Smooth muscle cell of the brain vasculature (primary cell): ENCODE measurements at regions not wholly inside any gene's neighbourhood (a gene's known extent, or its start where the extent isn't known, plus 50 kb on each side); places are given as distances from the start of the nearest gene placed in this dataset.
"Not testable (repeated sequence)": the region's sequence is repeated elsewhere in the genome, so short reads cannot be mapped to it uniquely, and the experiment has no call there.

Experiments
- DNase-seq: peaks from one replicate; pipeline ENCODE4 v3.0.0-alpha.2; 2012; ENCODE audit warnings: low read depth, low spot score

DNA sequence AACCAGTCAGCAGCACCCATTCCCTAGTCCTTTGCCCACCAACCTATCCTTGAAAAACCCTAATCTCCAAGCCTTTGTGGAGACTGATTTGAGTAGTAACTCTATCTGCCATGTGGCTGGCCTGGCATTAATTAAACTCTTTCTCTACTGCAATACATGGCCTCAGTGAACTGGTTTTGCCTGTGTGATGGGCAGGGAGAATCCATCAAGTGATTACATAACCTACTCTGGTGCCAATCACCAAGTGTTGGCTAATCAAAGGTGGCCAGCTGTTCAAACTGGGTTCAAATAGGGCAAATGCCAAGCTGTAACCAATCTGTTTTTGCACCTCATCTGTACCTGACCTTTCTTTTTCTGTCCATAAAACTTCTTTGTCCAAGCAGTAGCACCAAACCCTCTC, 139.8 kb upstream of the XPO1 start:
- no peak for DNase-seq

DNA sequence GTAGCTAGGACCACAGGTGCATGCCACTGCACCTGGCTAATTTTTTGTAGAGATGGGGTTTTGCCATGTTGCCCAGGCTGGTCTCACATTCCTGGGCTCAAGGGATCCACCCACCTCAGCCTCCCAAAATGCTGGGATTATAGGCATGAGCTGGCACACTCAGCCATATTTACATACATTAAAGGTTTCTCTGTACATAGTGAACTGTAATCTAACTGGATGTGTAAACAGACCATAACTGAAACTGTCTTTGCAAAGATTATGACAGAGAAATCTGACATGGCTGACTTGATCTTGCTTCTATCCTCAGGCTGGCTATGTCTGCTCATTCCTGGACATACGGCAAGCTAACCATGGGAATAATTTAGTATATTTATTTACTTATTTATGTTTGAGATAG, 139.2 kb upstream of the XPO1 start:
- DNase-seq, result no peak

DNA sequence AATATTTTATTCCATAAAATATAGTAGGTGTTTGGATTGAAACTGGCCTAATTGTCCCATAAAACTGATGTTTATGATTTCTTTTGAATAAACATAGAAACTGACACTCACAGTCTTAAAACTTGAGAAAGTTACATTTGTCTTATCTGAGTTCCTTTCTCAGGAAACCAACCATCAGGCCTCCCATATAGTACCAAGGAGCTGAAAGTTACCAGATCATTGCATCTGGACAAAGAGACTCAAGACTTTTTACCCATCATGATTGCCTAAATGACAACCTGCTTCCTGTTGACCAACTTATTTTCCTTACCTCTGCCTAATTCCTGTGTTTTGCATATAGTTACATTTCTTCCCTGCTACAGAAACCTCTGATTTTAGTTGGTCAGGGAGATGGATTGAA, 137.0 kb upstream of the XPO1 start:
- no peak for DNase-seq

DNA sequence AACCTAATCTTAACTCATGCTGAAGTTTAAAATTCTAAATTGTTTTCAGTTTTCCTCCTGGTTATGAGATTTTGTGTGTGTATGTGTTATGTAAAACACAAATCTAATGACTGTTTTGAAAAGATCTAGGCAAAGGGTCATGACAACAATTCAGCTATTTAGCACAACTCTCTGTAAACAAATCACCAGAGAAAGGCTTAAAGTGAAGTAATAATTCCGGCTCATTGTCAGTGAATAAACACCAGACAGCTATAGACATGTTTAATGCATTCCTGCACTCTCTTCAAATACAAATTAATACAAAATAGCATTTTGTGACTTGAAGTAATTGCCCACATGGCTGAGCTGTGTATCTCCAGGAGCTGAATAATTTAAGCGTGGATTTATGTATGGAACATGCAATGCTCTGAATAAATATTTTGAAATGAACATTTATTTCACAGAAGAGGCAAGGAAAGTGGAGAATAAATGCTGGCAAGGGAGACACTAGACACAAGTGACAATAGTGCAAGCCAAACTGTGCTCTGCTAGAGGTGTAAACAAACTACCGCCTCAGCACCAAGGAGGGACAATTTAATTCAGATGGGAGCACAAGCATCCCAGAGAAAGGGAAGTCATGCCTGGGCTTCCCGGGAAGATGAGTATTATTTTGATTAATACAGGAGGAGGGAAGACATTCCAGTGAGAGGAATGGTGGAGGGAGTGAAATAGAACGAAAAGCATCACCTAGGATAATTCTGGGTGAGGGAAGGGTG, 133.6 kb upstream of the XPO1 start:
- DNase-seq, result no peak

DNA sequence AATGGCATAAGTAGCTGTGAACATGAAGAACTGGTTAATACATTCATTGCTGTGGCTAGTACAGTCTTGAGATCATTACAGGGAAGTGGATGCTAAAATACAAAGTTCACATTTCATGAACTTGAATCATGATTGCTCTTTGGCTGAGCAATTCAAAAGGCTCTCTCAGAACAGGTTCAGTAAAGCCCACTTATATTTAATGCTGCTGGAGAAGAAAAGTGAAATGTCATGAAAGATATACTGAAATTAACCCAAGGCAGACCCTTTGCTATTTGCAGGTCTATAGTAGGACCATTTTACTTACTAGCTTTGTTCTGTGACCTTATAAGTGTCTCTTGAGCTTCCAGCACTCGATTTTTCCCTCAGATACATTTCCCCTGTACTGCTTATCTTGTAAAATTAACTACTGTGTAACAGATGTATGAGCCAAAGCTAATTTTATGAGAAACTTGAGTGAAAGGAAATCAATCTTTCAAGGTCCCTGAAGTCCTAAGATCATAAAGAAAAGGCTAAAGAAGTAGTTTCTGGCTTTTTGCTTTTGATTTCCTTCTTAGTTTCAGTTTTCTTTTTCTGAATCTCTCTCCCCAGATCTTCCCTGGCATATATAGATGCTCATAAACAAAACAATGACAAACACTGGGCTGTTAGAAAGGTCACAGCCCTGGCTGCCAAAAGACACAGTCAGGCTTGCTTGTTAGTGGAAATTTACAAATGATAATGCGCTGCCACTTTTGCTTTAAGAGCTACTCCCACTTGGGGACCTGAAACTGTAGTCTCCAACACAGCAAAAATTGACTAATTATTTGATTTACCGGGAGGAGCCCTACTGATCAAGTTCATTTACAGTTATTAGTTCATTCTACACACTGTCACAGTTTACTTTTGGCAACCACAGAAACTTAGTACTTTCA, 132.7 kb upstream of the XPO1 start:
- no peak for DNase-seq

DNA sequence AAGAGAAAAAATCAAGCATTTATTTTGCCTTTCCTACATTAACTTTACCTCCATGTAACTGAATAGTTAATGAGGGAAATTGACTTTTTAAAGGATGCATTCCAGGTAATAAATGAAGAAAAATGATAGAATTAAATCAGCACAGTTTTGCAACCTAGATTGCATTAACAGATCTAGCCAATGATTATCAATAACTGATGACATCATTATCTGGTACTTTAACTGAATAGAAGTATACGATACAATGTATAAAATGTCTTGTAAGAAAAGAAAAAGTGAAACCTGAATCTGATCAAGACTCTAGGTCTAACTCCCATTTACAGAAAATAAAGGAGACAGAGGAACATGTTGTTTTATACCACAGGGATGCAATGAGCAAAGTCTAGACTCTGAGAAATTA, 126.0 kb upstream of the XPO1 start:
- no peak for DNase-seq

DNA sequence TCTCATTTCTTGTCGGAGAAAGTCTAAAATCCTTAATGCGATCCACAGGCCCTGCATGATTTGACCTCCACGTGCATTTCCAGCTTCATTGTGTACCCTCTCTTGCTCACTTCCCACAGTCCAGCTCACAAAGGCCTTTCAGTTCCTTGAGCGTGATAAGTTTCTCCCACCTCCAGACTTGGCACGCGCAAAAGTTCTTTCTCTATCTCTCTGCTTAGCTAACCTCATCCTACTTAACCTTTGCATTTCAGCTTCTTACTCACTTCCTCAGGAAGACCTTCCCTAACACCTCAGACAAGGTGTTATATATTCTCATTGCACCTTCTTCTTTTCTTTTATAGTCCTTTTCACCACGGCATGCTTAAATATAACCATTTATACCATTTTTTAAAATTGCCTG, 124.8 kb upstream of the XPO1 start:
- no peak for DNase-seq

DNA sequence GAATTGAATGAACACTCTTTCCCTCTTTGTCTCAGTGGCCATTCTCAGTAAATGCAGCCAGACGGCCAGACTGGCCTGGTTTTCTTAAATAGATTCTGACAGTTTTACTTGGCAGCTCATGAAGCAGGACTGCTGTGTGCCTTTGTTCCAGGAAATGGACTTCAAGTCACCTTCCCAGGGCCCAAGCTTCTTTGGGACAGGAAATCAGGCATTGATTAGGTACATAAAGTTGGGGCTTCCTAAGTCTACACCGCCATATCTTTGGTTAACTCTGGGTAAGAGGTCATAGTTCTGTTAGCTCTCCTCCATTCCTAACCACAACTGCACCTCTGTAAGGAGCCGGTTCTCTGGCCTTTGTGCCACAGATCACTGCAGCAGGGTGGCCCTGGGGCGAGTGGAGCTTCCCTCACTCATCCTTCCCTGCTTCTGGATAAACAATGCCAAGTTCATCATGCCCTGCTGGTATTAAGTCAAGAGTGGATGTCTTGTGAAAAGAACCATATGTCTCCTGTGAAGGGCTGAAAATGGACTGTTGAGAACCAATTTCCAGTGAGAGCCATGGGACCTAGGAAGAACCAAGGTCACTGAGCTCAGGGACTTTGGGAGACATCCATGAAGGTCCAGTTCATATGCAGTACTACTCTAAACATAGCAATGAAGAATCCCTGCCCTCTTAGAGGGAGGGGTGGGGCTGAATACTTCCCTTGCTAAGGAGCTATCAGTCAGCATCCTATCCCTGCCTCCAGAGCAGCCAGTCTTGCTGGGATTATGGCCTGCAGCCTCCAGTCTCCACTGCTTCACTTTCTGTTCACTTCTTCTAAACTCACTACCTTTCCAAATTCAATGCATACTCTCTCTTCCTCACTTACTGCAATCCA, 122.6 kb upstream of the XPO1 start:
- no peak for DNase-seq

DNA sequence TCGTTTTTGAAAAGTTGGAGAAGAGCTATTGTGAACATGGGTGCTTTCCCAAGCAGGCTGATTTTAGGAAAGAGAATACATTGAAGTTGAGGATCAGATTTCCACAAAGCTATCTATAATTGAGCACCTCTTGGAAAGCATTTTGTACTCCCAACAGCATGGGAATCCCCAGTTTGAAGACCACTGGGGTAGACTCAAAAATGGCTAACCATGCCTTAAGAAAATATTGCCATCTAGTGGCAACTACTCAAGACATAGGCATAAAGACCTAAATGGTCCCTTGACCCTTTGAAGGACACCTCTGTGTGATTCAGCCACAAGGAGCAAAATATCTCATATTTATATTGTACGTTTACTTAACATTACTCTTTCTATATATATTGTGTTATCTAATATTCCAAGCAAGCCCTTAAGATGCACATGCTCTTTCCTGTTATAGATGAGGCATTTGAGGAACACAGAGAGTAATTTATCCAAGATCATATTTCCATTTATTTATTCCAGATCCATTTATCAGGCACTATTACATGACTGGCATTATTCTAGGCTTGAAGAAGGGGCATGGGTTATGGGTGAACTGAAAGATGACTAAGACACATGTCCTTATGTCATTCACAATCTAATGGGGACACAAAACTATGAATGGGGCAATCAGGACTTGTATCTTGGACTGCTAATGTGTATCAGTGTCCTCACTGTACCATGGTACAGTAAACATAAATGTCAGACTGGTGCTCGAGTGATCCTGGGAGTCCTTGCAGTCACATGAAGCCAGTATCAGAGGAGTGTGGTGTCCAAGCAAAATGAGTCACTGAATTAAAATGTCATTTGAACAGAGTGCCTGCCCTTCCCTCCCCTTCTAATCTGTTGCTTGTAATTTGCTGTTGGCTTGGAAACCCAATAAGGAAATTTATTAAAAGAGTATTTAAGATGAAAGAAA, 121.0 kb upstream of the XPO1 start:
- DNase-seq, result no peak

DNA sequence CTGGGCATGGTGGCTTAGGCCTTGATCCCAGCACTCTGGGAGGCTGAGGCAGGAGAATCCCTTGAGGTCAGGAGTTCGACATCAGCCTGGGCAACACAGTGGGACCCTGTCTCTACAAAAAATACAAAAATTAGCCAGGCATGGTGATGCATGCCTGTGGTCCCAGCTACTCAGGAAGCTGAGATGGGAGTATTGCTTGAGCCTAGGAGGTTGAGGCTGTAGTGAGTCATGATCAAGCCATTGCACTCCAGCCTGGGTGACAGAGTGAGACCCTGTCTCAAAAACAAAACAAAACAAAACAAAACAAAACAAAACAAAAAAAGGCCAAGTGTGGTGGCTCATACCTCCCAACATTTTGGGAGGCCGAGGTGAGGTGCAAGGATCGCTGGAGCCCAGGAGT, 111.8 kb upstream of the XPO1 start:
- DNase-seq, result not testable (repeated sequence)

DNA sequence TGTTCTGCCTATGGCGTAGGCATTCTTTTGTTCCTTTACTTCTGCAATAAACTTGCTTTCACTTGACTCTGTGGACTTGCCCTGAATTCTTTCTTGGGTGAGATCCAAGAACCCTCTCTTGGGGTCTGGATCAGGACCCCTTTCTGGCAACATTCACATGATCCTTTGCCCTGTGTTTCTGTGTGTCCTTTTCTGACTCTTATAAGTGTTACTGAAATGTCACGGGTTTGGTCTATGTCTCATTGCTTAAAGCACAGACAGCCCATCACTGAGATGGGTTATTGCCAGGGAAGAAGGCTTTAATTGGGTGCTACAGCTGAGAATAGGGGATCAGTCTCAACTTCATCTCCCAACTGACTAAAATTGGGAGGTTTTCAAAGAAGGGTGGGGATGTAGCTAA, 110.9 kb upstream of the XPO1 start:
- DNase-seq, result no peak

DNA sequence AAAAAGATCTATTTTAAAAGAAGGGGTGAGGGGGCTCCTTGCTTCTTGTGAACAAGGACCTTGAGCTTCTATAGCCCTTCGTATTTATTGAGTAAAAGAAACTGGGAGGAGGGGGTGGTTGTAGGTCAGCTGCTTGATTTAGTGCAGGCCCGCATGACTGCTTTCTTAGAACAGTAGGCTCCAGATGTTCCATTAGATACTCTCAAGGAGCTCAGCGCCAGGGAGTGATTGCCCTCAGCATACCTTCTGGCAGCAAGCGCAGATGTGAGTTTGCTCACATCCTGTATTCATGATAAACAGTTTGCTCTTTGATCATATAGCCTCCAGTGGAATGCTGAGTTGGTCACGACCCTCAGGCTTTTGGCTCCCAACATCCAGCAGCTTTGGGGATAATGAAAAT, 108.9 kb upstream of the XPO1 start:
- DNase-seq, result no peak

DNA sequence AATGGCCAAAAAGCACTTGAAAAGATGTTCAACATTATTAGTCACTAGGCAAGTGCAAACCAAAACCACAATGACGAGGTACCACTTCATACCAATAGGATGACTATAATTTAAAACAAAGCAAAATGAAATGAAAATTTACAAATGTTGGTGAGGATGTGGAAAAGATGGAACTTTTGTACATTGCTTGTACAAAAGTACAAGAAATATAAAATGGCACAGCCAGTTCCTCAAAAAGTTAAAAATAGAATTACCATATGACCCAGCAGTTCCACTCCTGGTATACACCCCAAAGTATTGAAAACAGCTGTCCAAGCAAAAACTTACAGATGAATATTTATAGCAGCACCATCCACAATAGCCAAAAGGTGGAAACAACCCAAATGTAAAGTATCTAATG, 107.8 kb upstream of the XPO1 start:
- DNase-seq, result peak; percentile 6

DNA sequence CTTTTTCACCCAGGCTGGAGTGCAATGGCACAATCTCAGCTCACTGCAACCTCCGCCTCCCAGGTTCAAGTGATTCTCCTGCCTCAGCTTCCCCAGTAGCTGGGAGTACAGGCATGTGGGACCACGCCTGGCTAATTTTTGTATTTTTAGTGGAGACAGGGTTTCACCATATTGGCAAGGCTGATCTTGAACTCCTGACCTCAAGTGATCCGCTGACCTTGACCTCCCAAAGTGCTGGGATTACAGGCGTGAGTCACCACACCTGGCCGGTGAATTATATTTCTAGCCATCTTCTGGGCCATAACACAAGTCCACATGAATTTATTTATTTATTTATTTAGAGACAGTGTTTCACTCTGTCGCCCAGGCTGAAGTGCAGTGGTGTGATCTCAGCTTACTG, 105.0 kb upstream of the XPO1 start:
- DNase-seq, result not testable (repeated sequence)

DNA sequence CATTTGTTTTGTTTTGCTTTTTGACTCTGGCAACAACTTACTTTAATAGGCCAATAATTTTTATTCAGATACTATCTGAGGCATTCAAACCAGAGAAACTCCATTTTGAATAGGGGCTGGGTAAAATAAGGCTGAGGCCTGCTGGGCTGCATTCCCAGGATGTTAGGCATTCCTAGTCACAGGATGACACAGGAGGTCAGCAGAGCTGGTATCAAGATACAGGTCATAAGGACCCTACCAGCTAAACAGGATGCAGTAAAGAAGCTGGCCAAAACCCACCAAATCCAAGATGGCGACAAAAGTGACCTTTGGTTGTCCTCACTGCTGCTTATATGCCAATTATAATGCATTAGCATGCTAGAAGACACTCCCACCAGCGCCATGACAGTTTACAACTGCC, 102.2 kb upstream of the XPO1 start:
- no peak for DNase-seq

DNA sequence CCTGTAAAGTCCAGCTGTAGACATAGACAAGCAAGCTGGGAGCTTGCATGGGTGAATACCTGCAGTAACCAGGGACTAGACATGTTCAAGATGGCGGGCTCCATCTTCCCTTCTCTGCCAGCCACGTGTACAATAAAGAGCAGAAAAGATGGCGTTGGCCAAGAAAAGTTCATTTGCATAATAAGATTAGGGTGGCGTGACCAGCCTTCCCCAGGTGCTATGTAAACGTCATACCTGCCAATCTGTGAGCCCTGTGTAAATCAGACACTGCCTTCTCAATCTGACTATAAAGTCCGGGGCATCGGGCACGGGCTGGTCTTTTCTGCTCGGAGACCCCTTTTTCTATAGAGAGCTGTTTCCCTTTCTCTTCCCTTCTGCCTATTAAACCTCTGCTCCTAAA, 101.6 kb upstream of the XPO1 start:
- no peak for DNase-seq

DNA sequence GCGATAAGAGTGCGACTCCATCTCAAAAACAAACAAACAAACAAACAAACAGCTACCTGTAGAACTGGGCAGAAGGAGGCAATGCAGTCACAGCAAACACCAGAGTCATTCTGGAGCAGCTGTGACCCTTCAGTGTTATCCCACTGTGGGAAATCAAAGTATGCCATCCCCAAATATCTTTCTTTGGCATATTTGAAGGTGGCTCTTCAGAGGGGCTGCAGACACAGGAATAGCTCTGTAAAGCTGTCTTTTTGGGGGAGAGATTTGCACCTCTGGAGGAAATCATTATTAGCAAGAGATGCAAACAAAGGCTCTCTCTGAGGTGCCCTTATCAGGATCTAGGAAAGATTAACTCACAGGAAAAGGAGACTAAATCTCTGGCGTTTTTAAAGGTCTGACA, 98.5 kb upstream of the XPO1 start:
- no peak for DNase-seq

DNA sequence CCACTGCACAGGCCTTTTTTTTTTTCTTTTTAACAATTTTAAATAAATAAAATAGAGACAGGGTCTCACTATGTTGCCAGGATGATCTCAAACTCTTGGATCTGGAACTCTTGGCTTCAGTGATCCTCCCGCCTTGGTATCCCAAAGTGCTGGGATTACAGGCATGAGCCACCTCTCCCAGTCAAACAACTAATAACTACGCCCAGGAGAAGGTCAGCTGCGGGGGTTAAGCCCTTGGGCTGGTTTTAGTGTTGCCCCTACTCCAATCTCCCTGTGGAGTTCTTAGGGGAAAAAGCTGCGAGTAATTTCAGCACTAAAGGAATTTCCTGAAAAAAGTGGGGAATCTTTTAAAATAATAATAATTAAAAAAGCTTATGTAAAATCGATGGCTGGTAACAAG, 96.4 kb upstream of the XPO1 start:
- no peak for DNase-seq

DNA sequence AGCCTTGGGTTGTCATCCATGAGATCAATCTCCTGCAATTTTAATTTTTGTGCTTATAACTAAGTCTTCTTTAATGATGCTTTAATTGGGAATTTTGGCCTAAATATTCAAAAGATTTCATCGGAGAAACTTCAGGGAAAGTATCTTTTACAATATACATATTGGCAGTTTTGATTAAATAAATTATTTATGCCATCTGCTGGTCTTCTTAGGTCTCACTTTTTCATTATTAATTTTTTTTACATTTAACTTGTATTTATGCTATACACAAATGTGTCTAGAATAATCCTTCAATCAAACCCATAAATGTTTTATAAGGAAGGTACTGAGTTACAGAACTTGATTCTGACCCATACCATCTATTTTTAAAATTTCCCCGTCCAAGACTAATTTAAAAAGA, 95.1 kb upstream of the XPO1 start:
- DNase-seq, result no peak

DNA sequence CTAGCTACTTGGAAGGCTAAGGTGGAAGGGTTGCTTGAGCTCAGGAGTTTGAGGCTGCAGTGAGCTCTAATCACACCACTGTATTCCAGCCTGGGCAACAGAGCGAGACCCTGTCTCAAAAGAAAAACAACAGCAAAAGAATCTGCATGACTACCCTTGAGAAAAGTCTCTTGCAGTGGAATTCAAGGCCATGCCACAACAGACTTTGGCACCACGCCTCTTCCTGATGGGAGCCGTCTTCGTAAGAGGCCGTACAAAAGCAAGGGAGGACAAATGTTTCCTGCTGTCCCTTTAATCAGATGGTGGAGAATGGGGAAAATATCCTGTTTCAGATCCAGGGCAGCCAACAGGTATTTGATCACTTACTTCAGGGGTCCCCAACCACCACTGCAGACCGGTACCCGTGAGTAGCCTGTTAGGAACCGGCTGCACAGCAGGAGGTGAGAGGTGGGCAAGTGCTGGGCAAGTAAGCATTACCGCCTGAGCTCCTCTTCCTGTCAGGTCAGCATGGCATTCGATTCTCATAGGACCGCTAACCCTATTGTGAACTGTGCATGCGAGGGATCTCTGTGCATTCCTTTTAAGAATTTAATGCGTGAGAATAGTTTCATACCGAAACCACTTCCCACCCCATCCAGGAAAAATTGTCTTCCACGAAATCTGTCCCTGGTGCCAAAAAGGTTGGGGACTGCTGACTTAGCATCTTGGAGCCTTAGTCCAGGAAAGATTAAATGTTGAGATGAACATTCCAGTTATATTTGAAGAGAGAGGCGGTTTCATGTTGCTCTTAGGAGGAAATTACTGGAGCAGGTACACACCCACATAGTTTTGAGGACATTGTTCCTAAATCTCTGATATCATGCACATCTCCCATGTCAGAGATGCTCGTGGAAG, 94.4 kb upstream of the XPO1 start:
- no peak for DNase-seq
